HepG2 (cell line): ENCODE measurements at regions not wholly inside any gene's neighbourhood (a gene's known extent, or its start where the extent isn't known, plus 50 kb on each side); places are given as distances from the start of the nearest gene placed in this dataset.

Experiments
- GTF2F1 ChIP-seq: fragments of 150-350 bp; IDR thresholded peaks from 2 replicates; pipeline ENCODE4 v1.6.1; 2014; ENCODE audit warnings: low read length
- HDAC6 ChIP-seq: fragments of 200-600 bp; sonication (generic); IDR thresholded peaks from 2 replicates; pipeline ENCODE4 v1.7.0; 2017; ENCODE audit warnings: mild to moderate bottlenecking, antibody characterized with exemption, low read length, low read depth
- KLF15 ChIP-seq: sonication (generic); formaldehyde crosslinking; IDR thresholded peaks from 2 replicates; pipeline ENCODE4 v1.8.1; 2023; ENCODE audit warnings: borderline replicate concordance, mild to moderate bottlenecking, inconsistent platforms, missing genetic modification reagents, mixed read lengths
- LCORL ChIP-seq, 2 experiments: fragments of 450-650 bp in 1 of 2; sonication (generic) in 1 of 2; formaldehyde crosslinking in 1 of 2; IDR thresholded peaks; 2 replicates each; pipeline versions ENCODE4 v1.5.0 to v1.6.1; 2017 to 2020; ENCODE audit warnings: antibody characterized with exemption in 1 of 2, missing genetic modification reagents in 1 of 2
- ZKSCAN8 ChIP-seq: IDR thresholded peaks from 2 replicates; pipeline ENCODE4 v1.6.1; 2016; ENCODE audit warnings: borderline replicate concordance, missing genetic modification reagents, missing compliant biosample characterization
- ZNF121 ChIP-seq: sonication (generic); formaldehyde crosslinking; IDR thresholded peaks from 2 replicates; pipeline ENCODE4 v1.5.0; 2020; ENCODE audit warnings: mild to moderate bottlenecking, missing genetic modification reagents
- ZNF24 ChIP-seq: fragments of 450-650 bp; IDR thresholded peaks from 2 replicates; pipeline ENCODE4 v1.6.1; 2017; ENCODE audit warnings: antibody characterized with exemption, mild to moderate bottlenecking
- TF ChIP-seq, protein P1 (sequence below): conservative IDR thresholded peaks from 2 replicates; pipeline ENCODE4 v1.6.1; 2018; ENCODE audit warnings: missing genetic modification reagents
- TF ChIP-seq, protein P2 (sequence below): sonication (generic); formaldehyde crosslinking; IDR thresholded peaks from 2 replicates; pipeline ENCODE4 v1.5.0; 2020; ENCODE audit warnings: mild to moderate bottlenecking, missing genetic modification reagents, moderate library complexity
- TF ChIP-seq, protein P3 (sequence below): sonication (generic); formaldehyde crosslinking; IDR thresholded peaks from 2 replicates; pipeline ENCODE4 v1.8.1; 2023; ENCODE audit warnings: mild to moderate bottlenecking, inconsistent platforms, moderate library complexity, missing genetic modification reagents, borderline replicate concordance

DNA sequence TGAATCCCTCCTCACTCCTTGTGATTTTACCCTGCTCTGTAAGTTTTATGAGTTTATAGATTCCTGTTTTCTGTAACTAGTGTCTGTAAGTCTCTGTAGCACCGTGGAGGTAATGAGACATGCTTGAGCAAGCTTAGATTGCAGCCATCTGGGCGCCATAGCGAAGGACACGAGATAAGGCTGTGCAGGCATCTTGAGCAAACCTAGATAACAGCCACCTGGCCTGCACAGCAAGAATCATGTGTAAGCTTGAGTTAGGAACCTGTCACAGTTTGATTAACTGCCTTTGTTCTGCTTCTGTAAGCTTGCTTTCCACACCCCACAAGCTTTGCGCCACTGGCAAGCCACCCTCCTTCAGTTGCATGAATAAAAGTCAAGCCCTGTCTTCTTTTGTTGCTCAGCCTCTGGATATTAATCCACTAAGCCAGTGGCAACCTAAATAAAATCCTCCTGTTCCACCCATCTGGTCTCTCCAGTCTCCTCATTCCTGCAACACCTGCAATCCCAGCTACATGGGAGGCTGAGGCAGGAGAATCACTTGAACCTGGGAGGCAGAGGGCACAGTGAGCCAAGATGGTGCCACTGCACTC lies 270.6 kb upstream of the RGPD4 start:
- TF ChIP-seq HDAC6 (no peak), LCORL (IDR thresholded peaks at IDR 0.05) (no peak), LCORL (CRISPR knock-in tag; IDR thresholded peaks at IDR 0.05) (no peak), GTF2F1 (no peak), ZNF121 (no peak), KLF15 (CRISPR knock-in tag) (no peak), ZNF24 (no peak), ZKSCAN8 (CRISPR knock-in tag) (no peak)
- TF ChIP-seq, protein P1, sequence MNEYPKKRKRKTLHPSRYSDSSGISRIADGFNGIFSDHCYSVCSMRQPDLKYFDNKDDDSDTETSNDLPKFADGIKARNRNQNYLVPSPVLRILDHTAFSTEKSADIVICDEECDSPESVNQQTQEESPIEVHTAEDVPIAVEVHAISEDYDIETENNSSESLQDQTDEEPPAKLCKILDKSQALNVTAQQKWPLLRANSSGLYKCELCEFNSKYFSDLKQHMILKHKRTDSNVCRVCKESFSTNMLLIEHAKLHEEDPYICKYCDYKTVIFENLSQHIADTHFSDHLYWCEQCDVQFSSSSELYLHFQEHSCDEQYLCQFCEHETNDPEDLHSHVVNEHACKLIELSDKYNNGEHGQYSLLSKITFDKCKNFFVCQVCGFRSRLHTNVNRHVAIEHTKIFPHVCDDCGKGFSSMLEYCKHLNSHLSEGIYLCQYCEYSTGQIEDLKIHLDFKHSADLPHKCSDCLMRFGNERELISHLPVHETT, result no peak
- TF ChIP-seq, protein P2, sequence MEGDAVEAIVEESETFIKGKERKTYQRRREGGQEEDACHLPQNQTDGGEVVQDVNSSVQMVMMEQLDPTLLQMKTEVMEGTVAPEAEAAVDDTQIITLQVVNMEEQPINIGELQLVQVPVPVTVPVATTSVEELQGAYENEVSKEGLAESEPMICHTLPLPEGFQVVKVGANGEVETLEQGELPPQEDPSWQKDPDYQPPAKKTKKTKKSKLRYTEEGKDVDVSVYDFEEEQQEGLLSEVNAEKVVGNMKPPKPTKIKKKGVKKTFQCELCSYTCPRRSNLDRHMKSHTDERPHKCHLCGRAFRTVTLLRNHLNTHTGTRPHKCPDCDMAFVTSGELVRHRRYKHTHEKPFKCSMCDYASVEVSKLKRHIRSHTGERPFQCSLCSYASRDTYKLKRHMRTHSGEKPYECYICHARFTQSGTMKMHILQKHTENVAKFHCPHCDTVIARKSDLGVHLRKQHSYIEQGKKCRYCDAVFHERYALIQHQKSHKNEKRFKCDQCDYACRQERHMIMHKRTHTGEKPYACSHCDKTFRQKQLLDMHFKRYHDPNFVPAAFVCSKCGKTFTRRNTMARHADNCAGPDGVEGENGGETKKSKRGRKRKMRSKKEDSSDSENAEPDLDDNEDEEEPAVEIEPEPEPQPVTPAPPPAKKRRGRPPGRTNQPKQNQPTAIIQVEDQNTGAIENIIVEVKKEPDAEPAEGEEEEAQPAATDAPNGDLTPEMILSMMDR (CRISPR knock-in tag), result no peak
- TF ChIP-seq, protein P3, sequence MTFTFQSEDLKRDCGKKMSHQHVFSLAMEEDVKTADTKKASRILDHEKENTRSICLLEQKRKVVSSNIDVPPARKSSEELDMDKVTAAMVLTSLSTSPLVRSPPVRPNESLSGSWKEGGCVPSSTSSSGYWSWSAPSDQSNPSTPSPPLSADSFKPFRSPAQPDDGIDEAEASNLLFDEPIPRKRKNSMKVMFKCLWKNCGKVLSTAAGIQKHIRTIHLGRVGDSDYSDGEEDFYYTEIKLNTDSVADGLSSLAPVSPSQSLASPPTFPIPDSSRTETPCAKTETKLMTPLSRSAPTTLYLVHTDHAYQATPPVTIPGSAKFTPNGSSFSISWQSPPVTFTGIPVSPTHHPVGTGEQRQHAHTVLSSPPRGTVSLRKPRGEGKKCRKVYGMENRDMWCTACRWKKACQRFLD (CRISPR knock-in tag), result no peak
